ENCODE measurements at regions not wholly inside any gene's neighbourhood (a gene's known extent, or its start where the extent isn't known, plus 50 kb on each side); places are given as distances from the start of the nearest gene placed in this dataset.

- TF ChIP-seq CTCF (IDR thresholded peaks at IDR 0.05; ENCODE audit: low read depth, low read length, poor library complexity, severe bottlenecking): no peak
- TF ChIP-seq EZH2phosphoT487 (IDR thresholded peaks at IDR 0.05; ENCODE audit: borderline replicate concordance, low read length): no peak
Observed at GRCh38 chr3:1666865-1667264, 431.8 kb upstream of the CNTN4 start.
